Breast epithelium (tissue), 3 donors: ENCODE measurements at regions not wholly inside any gene's neighbourhood (a gene's known extent, or its start where the extent isn't known, plus 50 kb on each side); places are given as distances from the start of the nearest gene placed in this dataset.

ENCODE experiments used
- POLR2A ChIP-seq: fragments of 450-650 bp; IDR thresholded peaks from one replicate; pipeline ENCODE4 v1.6.1; 2016; ENCODE audit warnings: antibody characterized with exemption, mild to moderate bottlenecking, moderate library complexity
- TF ChIP-seq, protein P1 (sequence below), 3 donors: fragments of 450-650 bp; IDR thresholded peaks; one replicate each; pipeline ENCODE4 v1.5.1; 2016 to 2017; ENCODE audit warnings: antibody characterized with exemption in 3 of 3, mild to moderate bottlenecking in 3 of 3, moderate library complexity in 3 of 3

DNA sequence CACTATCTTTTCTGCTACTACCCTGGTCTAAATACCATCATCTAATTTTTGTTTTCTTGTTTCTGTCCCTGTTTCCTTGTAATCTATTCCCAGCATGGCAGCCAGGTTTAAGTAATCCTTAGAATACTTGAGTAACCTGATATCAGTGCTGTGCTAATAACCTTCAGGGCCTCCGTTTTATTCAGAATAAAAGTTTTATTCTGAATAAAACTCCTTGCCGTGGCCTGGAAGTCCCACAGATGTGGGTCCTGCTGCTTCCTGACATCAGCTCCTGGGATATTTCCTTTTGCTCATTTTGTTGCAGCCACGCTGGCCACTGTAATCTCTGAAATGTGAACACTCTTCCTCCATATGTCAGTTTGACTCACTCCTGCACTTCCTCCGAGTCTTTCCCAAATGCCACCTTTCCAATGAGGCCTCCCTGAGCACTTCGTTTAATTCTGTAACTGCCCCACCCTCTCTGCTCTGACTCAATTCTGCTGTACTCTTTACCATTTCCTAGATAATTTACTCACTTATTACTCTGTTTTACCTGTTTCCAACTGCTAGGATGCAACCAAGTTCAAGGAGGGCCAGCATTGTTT, 114.0 kb upstream of the FOXA2 start:
- no peak for TF ChIP-seq POLR2A
- TF ChIP-seq, protein P1, sequence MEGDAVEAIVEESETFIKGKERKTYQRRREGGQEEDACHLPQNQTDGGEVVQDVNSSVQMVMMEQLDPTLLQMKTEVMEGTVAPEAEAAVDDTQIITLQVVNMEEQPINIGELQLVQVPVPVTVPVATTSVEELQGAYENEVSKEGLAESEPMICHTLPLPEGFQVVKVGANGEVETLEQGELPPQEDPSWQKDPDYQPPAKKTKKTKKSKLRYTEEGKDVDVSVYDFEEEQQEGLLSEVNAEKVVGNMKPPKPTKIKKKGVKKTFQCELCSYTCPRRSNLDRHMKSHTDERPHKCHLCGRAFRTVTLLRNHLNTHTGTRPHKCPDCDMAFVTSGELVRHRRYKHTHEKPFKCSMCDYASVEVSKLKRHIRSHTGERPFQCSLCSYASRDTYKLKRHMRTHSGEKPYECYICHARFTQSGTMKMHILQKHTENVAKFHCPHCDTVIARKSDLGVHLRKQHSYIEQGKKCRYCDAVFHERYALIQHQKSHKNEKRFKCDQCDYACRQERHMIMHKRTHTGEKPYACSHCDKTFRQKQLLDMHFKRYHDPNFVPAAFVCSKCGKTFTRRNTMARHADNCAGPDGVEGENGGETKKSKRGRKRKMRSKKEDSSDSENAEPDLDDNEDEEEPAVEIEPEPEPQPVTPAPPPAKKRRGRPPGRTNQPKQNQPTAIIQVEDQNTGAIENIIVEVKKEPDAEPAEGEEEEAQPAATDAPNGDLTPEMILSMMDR (IDR thresholded peaks at IDR 0.05): no peak
